DND-41 (cell line): ENCODE measurements at regions not wholly inside any gene's neighbourhood (a gene's known extent, or its start where the extent isn't known, plus 50 kb on each side); places are given as distances from the start of the nearest gene placed in this dataset.

Experiments
- ATAC-seq: fragments of 200-7000 bp; cut with Tn5 transposase; 3 replicates; pipeline ENCODE4 v1.9.1; 2021; ENCODE audit warnings: low read depth; ENCODE audit not compliant: insufficient read depth
- DNase-seq: peaks from one replicate; pipeline ENCODE4 v3.0.0-alpha.2; 2020
- H2AFZ ChIP-seq: 2 replicates; pipeline ENCODE4 v1.6.0; 2012; ENCODE audit warnings: low read depth, low read length
- H3K27ac ChIP-seq: 2 replicates; pipeline ENCODE4 v1.5.1; 2012; ENCODE audit warnings: low read length, inconsistent platforms
- H3K27me3 ChIP-seq: fragments of 200-600 bp; sonication (generic); 2 replicates; pipeline ENCODE4 v1.6.0; 2012; ENCODE audit warnings: low read length, mild to moderate bottlenecking, inconsistent platforms; ENCODE audit not compliant: insufficient read depth, poor library complexity
- H3K36me3 ChIP-seq: 2 replicates; pipeline ENCODE4 v1.5.1; 2012; ENCODE audit warnings: low read length, inconsistent platforms; ENCODE audit not compliant: insufficient read depth
- H3K4me1 ChIP-seq: 2 replicates; pipeline ENCODE4 v1.5.1; 2012; ENCODE audit warnings: mild to moderate bottlenecking, low read length; ENCODE audit not compliant: insufficient read depth
- H3K4me2 ChIP-seq: 2 replicates; pipeline ENCODE4 v1.6.0; 2012; ENCODE audit warnings: mild to moderate bottlenecking, moderate library complexity, low read length, inconsistent platforms; ENCODE audit not compliant: insufficient read depth
- H3K4me3 ChIP-seq, 2 experiments: fragments of 200-600 bp in 1 of 2; shearing (Covaris generic) in 1 of 2; 2 replicates each; pipeline ENCODE4 v1.5.1; 2012 to 2016; ENCODE audit warnings: inconsistent platforms in 2 of 2, low read length in 2 of 2, mild to moderate bottlenecking in 2 of 2, low read depth in 1 of 2, moderate library complexity in 1 of 2
- H3K79me2 ChIP-seq: 2 replicates; pipeline ENCODE4 v1.6.0; 2012; ENCODE audit warnings: low read length, inconsistent platforms; ENCODE audit not compliant: insufficient read depth
- H3K9ac ChIP-seq: 2 replicates; pipeline ENCODE4 v1.6.0; 2012; ENCODE audit warnings: low read depth, mild to moderate bottlenecking, inconsistent platforms, low read length, moderate library complexity
- H3K9me3 ChIP-seq: 2 replicates; pipeline ENCODE4 v1.5.1; 2012; ENCODE audit warnings: low read length, moderate library complexity, mild to moderate bottlenecking, inconsistent platforms; ENCODE audit not compliant: insufficient read depth, severe bottlenecking
- H4K20me1 ChIP-seq: 2 replicates; pipeline ENCODE4 v1.6.0; 2012; ENCODE audit warnings: low read length; ENCODE audit not compliant: insufficient read depth
- CTCF ChIP-seq: IDR thresholded peaks from 2 replicates; pipeline ENCODE4 v1.5.1; 2012; ENCODE audit warnings: borderline replicate concordance, low read length, moderate library complexity, mild to moderate bottlenecking; ENCODE audit not compliant: poor library complexity, severe bottlenecking; ENCODE audit errors: extremely low read depth
- EZH2 ChIP-seq: IDR thresholded peaks from 3 replicates; pipeline ENCODE4 v1.6.1; 2012; ENCODE audit warnings: borderline replicate concordance, low read depth, mild to moderate bottlenecking, moderate library complexity, low read length, inconsistent platforms; ENCODE audit not compliant: severe bottlenecking

GRCh38 chr11:16605389-16605893 is 133.0 kb upstream of the C11orf58 start:
- H3K27ac ChIP-seq: no peak overlapping the region
- no peaks in the 10 kb centered on the region for H3K36me3 ChIP-seq
- no peak overlapping the region for H3K4me2 ChIP-seq
- H2AFZ ChIP-seq: no peak overlapping the region
- no peak overlapping the region for H3K9ac ChIP-seq
- TF ChIP-seq EZH2 (no peak), CTCF (no peak)
- H3K9me3 ChIP-seq: no peaks in the 10 kb centered on the region
- H3K4me1 ChIP-seq: no peaks in the 10 kb centered on the region
- DNase-seq (no peak), ATAC-seq (no peak)
- no peaks in the 10 kb centered on the region for H4K20me1 ChIP-seq
- H3K4me3 ChIP-seq: no peak overlapping the region
- H3K79me2 ChIP-seq: no peaks in the 10 kb centered on the region
- H3K27me3 ChIP-seq: no peaks in the 10 kb centered on the region

- Histone ChIP-seq H3K4me2 (no peak overlapping the region), H3K9ac (no peak overlapping the region), H3K4me3 (no peak overlapping the region), H2AFZ (no peak overlapping the region), H3K9me3 (no peaks in the 10 kb centered on the region), H4K20me1 (no peaks in the 10 kb centered on the region), H3K36me3 (no peaks in the 10 kb centered on the region), H3K4me1 (no peaks in the 10 kb centered on the region), H3K79me2 (no peaks in the 10 kb centered on the region), H3K27me3 (no peaks in the 10 kb centered on the region), H3K27ac (no peak overlapping the region)
- TF ChIP-seq CTCF (no peak), EZH2 (no peak)
- no peak for ATAC-seq
- DNase-seq: no peak
Measured at GRCh38 chr11:16604794-16605388, 133.6 kb upstream of the C11orf58 start.

- TF ChIP-seq CTCF (no peak), EZH2 (no peak)
- Histone ChIP-seq H3K4me1 (no peaks in the 10 kb centered on the region), H3K27ac (no peak overlapping the region), H4K20me1 (no peaks in the 10 kb centered on the region), H3K4me3 (no peak overlapping the region), H3K79me2 (no peaks in the 10 kb centered on the region), H3K36me3 (no peaks in the 10 kb centered on the region), H2AFZ (no peak overlapping the region), H3K9me3 (no peaks in the 10 kb centered on the region), H3K27me3 (no peaks in the 10 kb centered on the region), H3K9ac (no peak overlapping the region), H3K4me2 (no peak overlapping the region)
- ATAC-seq: no peak
- no peak for DNase-seq
Measured at GRCh38 chr11:16603890-16604793, 134.3 kb upstream of the C11orf58 start.
